ENCODE measurements at regions not wholly inside any gene's neighbourhood (a gene's known extent, or its start where the extent isn't known, plus 50 kb on each side); places are given as distances from the start of the nearest gene placed in this dataset.

DNA sequence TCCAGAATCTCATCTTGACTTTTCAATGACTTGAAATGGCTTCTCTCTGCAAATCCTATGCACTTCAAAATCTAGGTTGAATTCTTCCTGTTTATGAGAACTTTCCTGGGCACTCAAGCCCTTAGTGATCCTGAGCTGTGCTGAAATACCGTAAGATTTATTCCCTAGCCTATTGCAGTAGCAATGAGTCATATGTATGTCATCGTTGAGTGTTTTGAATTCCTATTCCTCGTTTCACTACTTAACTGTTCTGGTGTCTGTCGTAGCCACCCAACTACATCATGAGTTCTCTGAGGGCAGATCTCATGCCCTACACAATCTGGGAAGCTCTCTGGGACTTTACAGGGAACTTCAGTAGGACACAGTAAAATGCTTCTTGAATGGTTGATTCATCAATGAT is 190.8 kb upstream of the TMEM132C start:
- H4K20me1 ChIP-seq (ENCODE audit: low read depth, low read length) = no peaks in the 10 kb centered on the region
- H3K9me3 ChIP-seq (ENCODE audit: insufficient read depth, low read length) = no peaks in the 10 kb centered on the region
- no peaks in the 10 kb centered on the region for H3K36me3 ChIP-seq (ENCODE audit: low read length)
- H3K4me2 ChIP-seq (ENCODE audit: low read depth, low read length, poor library complexity, severe bottlenecking) = no peak overlapping the region
- H2AFZ ChIP-seq (ENCODE audit: low read depth, low read length, severe bottlenecking) = no peak overlapping the region
- H3K27me3 ChIP-seq (ENCODE audit: low read length) = no peaks in the 10 kb centered on the region
- no peak overlapping the region for H3K9ac ChIP-seq (ENCODE audit: low read length)
- H3K4me3 ChIP-seq (ENCODE audit: insufficient read depth, low read length, poor library complexity, severe bottlenecking) = no peak overlapping the region
- no peak for TF ChIP-seq CTCF (IDR thresholded peaks at IDR 0.05; ENCODE audit: insufficient read depth, low read length, poor library complexity, severe bottlenecking)
- TF ChIP-seq EZH2phosphoT487 (conservative IDR thresholded peaks at IDR 0.05; ENCODE audit: low read length) = no peak
- no peaks in the 10 kb centered on the region for H3K79me2 ChIP-seq (ENCODE audit: insufficient read depth, low read length)
- H3F3A ChIP-seq (ENCODE audit: insufficient read depth) = no peaks in the 10 kb centered on the region
- H3K27ac ChIP-seq (ENCODE audit: low read depth, low read length) = no peak overlapping the region
- H3K9me2 ChIP-seq (replicated peaks; ENCODE audit: insufficient read depth, low read length) = no peaks in the 10 kb centered on the region

DNA sequence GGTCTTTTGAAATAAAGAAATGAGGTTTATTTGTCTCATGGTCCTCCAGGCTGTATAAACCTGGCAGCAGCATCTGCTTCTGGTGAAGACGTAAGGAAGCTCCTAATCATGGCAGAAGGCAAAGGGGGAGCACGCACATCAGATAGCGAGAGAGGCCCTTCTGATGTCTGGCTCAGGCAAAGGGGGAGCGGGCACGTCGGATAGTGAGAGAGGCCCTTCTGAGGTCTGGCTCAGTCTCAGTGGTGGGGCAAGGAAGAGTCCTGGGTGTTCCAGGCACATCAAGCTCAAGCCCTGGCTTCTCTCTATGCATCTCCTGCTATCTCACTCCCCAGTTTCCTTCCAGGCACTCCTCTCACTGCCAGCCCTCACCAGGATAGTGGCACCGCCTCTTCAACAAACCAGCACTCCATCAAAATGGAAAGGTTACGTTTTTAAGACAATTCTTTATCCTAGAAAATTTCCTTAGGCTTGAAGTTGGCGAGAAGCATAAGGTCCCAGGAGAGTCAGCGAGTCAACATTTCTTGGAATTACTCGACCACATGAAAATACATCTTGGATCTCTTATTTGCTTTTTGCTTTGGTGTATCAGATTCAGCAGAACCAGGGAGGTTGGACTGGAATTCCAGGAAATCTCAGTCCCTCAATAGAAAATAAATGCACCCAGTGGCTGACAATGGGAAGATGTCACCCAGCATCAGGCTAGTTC is 189.6 kb upstream of the TMEM132C start:
- Histone ChIP-seq H3K36me3 (ENCODE audit: low read length) (no peaks in the 10 kb centered on the region), H3K9me3 (ENCODE audit: insufficient read depth, low read length) (no peaks in the 10 kb centered on the region), H4K20me1 (ENCODE audit: low read depth, low read length) (no peaks in the 10 kb centered on the region), H3K27ac (ENCODE audit: low read depth, low read length) (no peak overlapping the region), H3K27me3 (ENCODE audit: low read length) (no peaks in the 10 kb centered on the region), H3K9ac (ENCODE audit: low read length) (no peak overlapping the region), H3K4me3 (ENCODE audit: insufficient read depth, low read length, poor library complexity, severe bottlenecking) (no peak overlapping the region), H2AFZ (ENCODE audit: low read depth, low read length, severe bottlenecking) (no peak overlapping the region), H3K9me2 (replicated peaks; ENCODE audit: insufficient read depth, low read length) (no peaks in the 10 kb centered on the region), H3K79me2 (ENCODE audit: insufficient read depth, low read length) (no peaks in the 10 kb centered on the region), H3F3A (ENCODE audit: insufficient read depth) (no peaks in the 10 kb centered on the region), H3K4me2 (ENCODE audit: low read depth, low read length, poor library complexity, severe bottlenecking) (no peak overlapping the region)
- no peak for TF ChIP-seq CTCF (IDR thresholded peaks at IDR 0.05; ENCODE audit: insufficient read depth, low read length, poor library complexity, severe bottlenecking)
- TF ChIP-seq EZH2phosphoT487 (conservative IDR thresholded peaks at IDR 0.05; ENCODE audit: low read length) = no peak

DNA sequence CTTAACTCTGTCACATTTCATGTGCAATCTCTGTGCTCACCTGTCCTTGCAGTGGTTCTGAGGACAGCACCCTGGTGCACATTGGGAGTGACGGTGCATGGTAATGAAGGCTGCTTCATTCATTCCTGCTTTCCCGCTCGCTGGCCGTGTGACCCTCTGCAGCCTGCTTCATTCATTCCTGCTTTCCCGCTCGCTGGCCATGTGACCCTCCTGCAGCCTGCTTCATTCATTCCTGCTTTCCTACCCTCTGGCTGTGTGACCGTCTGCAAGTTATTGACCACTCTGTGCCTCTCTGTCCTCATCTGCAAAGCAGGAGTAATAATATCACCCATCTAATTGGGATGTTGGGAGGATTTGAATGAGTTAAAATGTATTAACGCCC is 189.1 kb upstream of the TMEM132C start:
- Histone ChIP-seq H3K27ac (ENCODE audit: low read depth, low read length) (no peak overlapping the region), H3K36me3 (ENCODE audit: low read length) (no peaks in the 10 kb centered on the region), H3K27me3 (ENCODE audit: low read length) (no peaks in the 10 kb centered on the region), H3K9me2 (replicated peaks; ENCODE audit: insufficient read depth, low read length) (no peaks in the 10 kb centered on the region), H3K79me2 (ENCODE audit: insufficient read depth, low read length) (no peaks in the 10 kb centered on the region), H4K20me1 (ENCODE audit: low read depth, low read length) (no peaks in the 10 kb centered on the region), H3K4me3 (ENCODE audit: insufficient read depth, low read length, poor library complexity, severe bottlenecking) (no peak overlapping the region), H3K4me2 (ENCODE audit: low read depth, low read length, poor library complexity, severe bottlenecking) (no peak overlapping the region), H2AFZ (ENCODE audit: low read depth, low read length, severe bottlenecking) (no peak overlapping the region), H3K9ac (ENCODE audit: low read length) (no peak overlapping the region), H3F3A (ENCODE audit: insufficient read depth) (no peaks in the 10 kb centered on the region), H3K9me3 (ENCODE audit: insufficient read depth, low read length) (no peaks in the 10 kb centered on the region)
- TF ChIP-seq EZH2phosphoT487 (conservative IDR thresholded peaks at IDR 0.05; ENCODE audit: low read length) = no peak
- no peak for TF ChIP-seq CTCF (IDR thresholded peaks at IDR 0.05; ENCODE audit: insufficient read depth, low read length, poor library complexity, severe bottlenecking)
